CD4-positive, alpha-beta T cell (primary cell): ENCODE measurements at regions not wholly inside any gene's neighbourhood (a gene's known extent, or its start where the extent isn't known, plus 50 kb on each side); places are given as distances from the start of the nearest gene placed in this dataset.

Source experiments
- ATAC-seq: fragments of 200-7000 bp; cut with Tn5 transposase; one replicate; pipeline ENCODE4 v1.10.0; 2022; ENCODE audit warnings: mild to moderate bottlenecking; ENCODE audit not compliant: poor library complexity
- CTCF ChIA-PET: fragments of 350-600 bp; sonication (Branson Sonifier 250); formaldehyde crosslinking; loops from one replicate; lab custom pipeline; 2021; ENCODE audit warnings: antibody characterized with exemption, inconsistent platforms; lab: Charles Lee
- POLR2A ChIA-PET: fragments of 350-600 bp; sonication (Branson Sonifier 250); formaldehyde crosslinking; loops from one replicate; lab custom pipeline; 2021; ENCODE audit warnings: antibody characterized with exemption, inconsistent platforms; lab: Charles Lee
- DNase-seq, 14 experiments: peaks; one replicate each; pipeline ENCODE4 v3.0.0-alpha.2; 2013 to 2020; ENCODE audit warnings: mixed read lengths in 2 of 14
- H3K27ac ChIP-seq, 2 donors: one replicate each; pipeline versions ENCODE4 v1.5.1 to v1.7.0; 2013; ENCODE audit warnings: low read length in 2 of 2, low read depth in 1 of 2, mild to moderate bottlenecking in 1 of 2
- H3K27me3 ChIP-seq, 2 experiments: 1 replicate in 1 of 2; 2 replicates in 1 of 2; pipeline versions ENCODE4 v1.6.1 to v1.7.0; 2013; ENCODE audit warnings: low read length in 2 of 2, control low read depth in 1 of 2, mild to moderate bottlenecking in 1 of 2, moderate library complexity in 1 of 2; ENCODE audit not compliant: insufficient read depth in 2 of 2, control insufficient read depth in 1 of 2
- H3K36me3 ChIP-seq: one replicate; pipeline ENCODE4 v1.6.1; 2013; ENCODE audit warnings: low read length, control low read depth; ENCODE audit not compliant: insufficient read depth
- H3K4me1 ChIP-seq: one replicate; pipeline ENCODE4 v1.6.1; 2013; ENCODE audit warnings: low read length, control low read depth; ENCODE audit not compliant: insufficient read depth
- H3K4me3 ChIP-seq: one replicate; pipeline ENCODE4 v1.5.1; 2013; ENCODE audit warnings: mild to moderate bottlenecking, low read length, moderate library complexity
- H3K9me3 ChIP-seq, 2 experiments: 1 replicate in 1 of 2; 2 replicates in 1 of 2; pipeline versions ENCODE4 v1.6.1 to v1.7.0; 2013; ENCODE audit warnings: low read length in 2 of 2, mild to moderate bottlenecking in 2 of 2, control low read depth in 1 of 2, moderate library complexity in 1 of 2; ENCODE audit not compliant: control insufficient read depth in 1 of 2, insufficient read depth in 1 of 2
- H3K27ac Mint-ChIP-seq: one replicate; pipeline ENCODE4 v1.8.0; 2020; ENCODE audit warnings: mixed read lengths
- H3K27me3 Mint-ChIP-seq: one replicate; pipeline ENCODE4 v1.8.0; 2021; ENCODE audit warnings: mixed read lengths
- H3K36me3 Mint-ChIP-seq: one replicate; pipeline ENCODE4 v1.8.0; 2021; ENCODE audit warnings: low read depth, mixed read lengths
- H3K4me1 Mint-ChIP-seq: one replicate; pipeline ENCODE4 v1.8.0; 2021; ENCODE audit warnings: low read depth, mixed read lengths
- H3K4me3 Mint-ChIP-seq: one replicate; pipeline ENCODE4 v1.8.0; 2020; ENCODE audit warnings: mild to moderate bottlenecking, mixed read lengths
- H3K9me3 Mint-ChIP-seq: one replicate; pipeline ENCODE4 v1.8.0; 2020; ENCODE audit warnings: mixed read lengths
- CTCF ChIP-seq: fragments of 200-600 bp; IDR thresholded peaks from one replicate; pipeline ENCODE4 v1.8.0; 2022; ENCODE audit warnings: antibody characterized with exemption, mild to moderate bottlenecking
- intact Hi-C, 2 experiments: fragments of 100-400 bp; cut with DNase I in 1 of 2; cut with micrococcal nuclease in 1 of 2; formaldehyde crosslinking; loops; one replicate each; pipeline versions ENCODE4 v1.15.1 to v1.9.0; 2023 to 2025; cut with DNase I, micrococcal nuclease

- H3K4me1 ChIP-seq: no peaks in the 10 kb centered on the region
- H3K9me3 ChIP-seq: peaks cover 0 to 3% of the 10 kb centered on the region in 2 experiments
- Mint-ChIP-seq H3K27me3 (peaks cover 11% of the 10 kb centered on the region), H3K9me3 (no peaks in the 10 kb centered on the region), H3K4me3 (no peak overlapping the region), H3K4me1 (no peaks in the 10 kb centered on the region), H3K27ac (no peak overlapping the region), H3K36me3 (no peaks in the 10 kb centered on the region)
- no peak overlapping the region for H3K4me3 ChIP-seq
- H3K36me3 ChIP-seq: no peaks in the 10 kb centered on the region
- no peaks in the 10 kb centered on the region for H3K27me3 ChIP-seq
- TF ChIP-seq CTCF: no peak
- ATAC-seq (no peak), DNase-seq (no peak)
- CTCF ChIA-PET: no interaction called here
- intact Hi-C loops: no loop called here
- POLR2A ChIA-PET: no interaction called here
- H3K27ac ChIP-seq: no peak overlapping the region
Measured at GRCh38 chr2:221999717-222000116, 299.1 kb downstream of the PAX3 start.

- H3K36me3 ChIP-seq: no peaks in the 10 kb centered on the region
- Mint-ChIP-seq H3K4me3 (no peak overlapping the region), H3K27me3 (peaks cover 11% of the 10 kb centered on the region), H3K27ac (no peak overlapping the region), H3K9me3 (no peaks in the 10 kb centered on the region), H3K36me3 (no peaks in the 10 kb centered on the region), H3K4me1 (no peaks in the 10 kb centered on the region)
- ATAC-seq (no peak), DNase-seq (no peak)
- TF ChIP-seq CTCF: no peak
- CTCF ChIA-PET: no interaction called here
- peaks cover 0 to 3% of the 10 kb centered on the region in 2 experiments for H3K9me3 ChIP-seq
- no peaks in the 10 kb centered on the region for H3K4me1 ChIP-seq
- POLR2A ChIA-PET: no interaction called here
- intact Hi-C loops: no loop called here
- no peak overlapping the region for H3K27ac ChIP-seq
- H3K27me3 ChIP-seq: no peaks in the 10 kb centered on the region
- H3K4me3 ChIP-seq: no peak overlapping the region
Measured at GRCh38 chr2:221999166-221999565, 299.6 kb downstream of the PAX3 start.

- intact Hi-C loops: no loop called here
- ATAC-seq (no peak), DNase-seq (no peak)
- Histone ChIP-seq H3K27ac (no peak overlapping the region), H3K4me3 (no peak overlapping the region), H3K36me3 (no peaks in the 10 kb centered on the region), H3K9me3 (peaks cover 0 to 5% of the 10 kb centered on the region in 2 experiments), H3K4me1 (no peaks in the 10 kb centered on the region), H3K27me3 (no peaks in the 10 kb centered on the region)
- ChIA-PET CTCF (no interaction called here), POLR2A (no interaction called here)
- Mint-ChIP-seq H3K27me3 (peaks cover 11% of the 10 kb centered on the region), H3K4me3 (no peak overlapping the region), H3K27ac (no peak overlapping the region), H3K4me1 (no peaks in the 10 kb centered on the region), H3K9me3 (no peaks in the 10 kb centered on the region), H3K36me3 (no peaks in the 10 kb centered on the region)
- no peak for TF ChIP-seq CTCF
Measured at GRCh38 chr2:221997683-221998082, 301.1 kb downstream of the PAX3 start.
